RWPE1 (cell line): ENCODE measurements at regions not wholly inside any gene's neighbourhood (a gene's known extent, or its start where the extent isn't known, plus 50 kb on each side); places are given as distances from the start of the nearest gene placed in this dataset.

Experiments used
- CTCF ChIA-PET: fragments of 350-600 bp; sonication (Branson Sonifier 250); formaldehyde crosslinking; extraction: SDS; loops from one replicate; lab custom pipeline; 2021; lab: Yijun Ruan, JAX
- POLR2A ChIA-PET: fragments of 400-600 bp; formaldehyde crosslinking; extraction: SDS; loops from one replicate; lab custom pipeline; 2020; ENCODE audit warnings: antibody characterized with exemption; ENCODE audit not compliant: low non-redundant PET; lab: Yijun Ruan, JAX
- DNase-seq: peaks from one replicate; pipeline ENCODE4 v3.0.0; 2012; ENCODE audit warnings: low spot score
- H3K27ac ChIP-seq: fragments of 450-650 bp; 2 replicates; pipeline ENCODE4 v1.5.1; 2017
- CTCF ChIP-seq: fragments of 450-650 bp; conservative IDR thresholded peaks from 2 replicates; pipeline ENCODE4 v1.5.1; 2017; ENCODE audit warnings: low read depth, mild to moderate bottlenecking

- no peak for TF ChIP-seq CTCF
- no peak overlapping the region for H3K27ac ChIP-seq
- no peak for DNase-seq
- ChIA-PET CTCF (interaction anchor here (0.6 kb wide), 1 partner anchor 35 kb away, joined by 3 read pairs; no protein-coding TSS in a partner anchor), POLR2A (no interaction called here)
Observed at GRCh38 chr12:115898670-115899069, 378.8 kb downstream of the MED13L start.

DNA sequence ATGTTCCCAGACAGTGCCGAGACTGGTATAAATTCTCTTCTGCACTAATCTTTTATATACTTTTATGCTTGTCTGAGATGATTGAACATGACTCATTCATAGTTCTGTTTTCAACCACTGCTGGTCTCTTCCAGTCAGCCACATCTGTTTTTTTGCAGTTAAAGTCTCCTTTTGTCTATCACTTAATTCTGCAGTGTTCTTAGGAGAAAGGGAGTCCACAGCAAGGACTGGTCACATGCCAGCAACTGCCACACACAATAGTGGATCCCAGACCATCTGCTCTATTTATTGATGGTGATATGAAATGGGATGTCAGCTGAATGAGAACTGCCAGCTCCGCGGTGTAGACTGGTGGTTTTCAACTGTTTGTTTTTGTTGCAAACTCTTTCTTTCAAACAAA is 379.8 kb downstream of the MED13L start:
- H3K27ac ChIP-seq, result no peak overlapping the region
- CTCF ChIA-PET, result no interaction called here
- no peak for TF ChIP-seq CTCF
- POLR2A ChIA-PET, result no interaction called here
- DNase-seq, result no peak

- POLR2A ChIA-PET, result no interaction called here
- no peak for DNase-seq
- CTCF ChIA-PET, result no interaction called here
- H3K27ac ChIP-seq, result no peak overlapping the region
- TF ChIP-seq CTCF, result 0 out of 2 replicates have a peak, but pooled peaks have one; percentile 17
Observed at GRCh38 chr12:115895247-115895646, 382.2 kb downstream of the MED13L start.

DNA sequence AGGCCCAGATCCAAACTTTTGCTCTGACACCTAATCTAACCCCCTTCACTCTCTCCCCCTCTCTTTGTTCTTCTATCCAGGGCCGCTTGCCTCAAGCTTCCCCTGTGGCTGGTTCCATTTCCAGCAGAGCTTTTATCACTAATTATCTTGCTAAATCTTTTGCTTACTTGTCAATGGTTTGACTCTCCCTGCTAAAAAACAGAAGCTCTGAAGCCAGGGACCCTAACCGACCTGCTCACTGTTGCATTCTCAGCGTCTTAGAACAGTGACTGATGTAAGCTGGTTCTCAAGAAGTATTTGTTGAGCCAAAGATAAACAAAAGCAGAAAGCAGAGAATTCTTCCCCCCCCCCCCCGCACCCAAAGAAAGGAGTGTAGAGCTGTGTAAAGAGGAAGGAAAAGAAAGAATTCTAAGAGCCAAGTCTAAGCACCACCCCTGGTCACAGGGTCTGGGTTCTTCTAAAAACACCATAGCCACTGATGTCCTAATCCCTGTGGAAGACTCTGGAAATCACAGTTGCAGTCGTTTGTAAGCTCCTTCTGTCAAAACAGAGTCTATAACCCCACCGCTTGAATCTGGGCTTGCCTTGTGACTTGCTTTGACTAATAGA is 385.8 kb downstream of the MED13L start:
- H3K27ac ChIP-seq, result no peak overlapping the region
- TF ChIP-seq CTCF, result no peak
- no peak for DNase-seq
- ChIA-PET CTCF (no interaction called here), POLR2A (interaction anchor here (0.6 kb wide), 1 partner anchor 1174 kb away, joined by 7 read pairs; no protein-coding TSS in a partner anchor)

- ChIA-PET POLR2A (no interaction called here), CTCF (interaction anchor here (1.1 kb wide), 1 partner anchor 1203 kb away, joined by 3 read pairs; the partner anchor contains the start of gene TBX3)
- TF ChIP-seq CTCF, result no peak
Observed at GRCh38 chr12:115886666-115887065, 390.8 kb downstream of the MED13L start.

GRCh38 chr12:115885040-115885690 is 392.3 kb downstream of the MED13L start:
- CTCF ChIA-PET, result no interaction called here
- no peak for DNase-seq
- POLR2A ChIA-PET, result no interaction called here
- no peak overlapping the region for H3K27ac ChIP-seq
- TF ChIP-seq CTCF, result no peak

More at GRCh38 chr12:115886666-115887065, 390.8 kb downstream of the MED13L start:
- no peak overlapping the region for H3K27ac ChIP-seq
- DNase-seq, result no peak
